ENCODE measurements at regions not wholly inside any gene's neighbourhood (a gene's known extent, or its start where the extent isn't known, plus 50 kb on each side); places are given as distances from the start of the nearest gene placed in this dataset.
"Not testable (repeated sequence)": the region's sequence is repeated elsewhere in the genome, so short reads cannot be mapped to it uniquely, and the experiment has no call there.

DNA sequence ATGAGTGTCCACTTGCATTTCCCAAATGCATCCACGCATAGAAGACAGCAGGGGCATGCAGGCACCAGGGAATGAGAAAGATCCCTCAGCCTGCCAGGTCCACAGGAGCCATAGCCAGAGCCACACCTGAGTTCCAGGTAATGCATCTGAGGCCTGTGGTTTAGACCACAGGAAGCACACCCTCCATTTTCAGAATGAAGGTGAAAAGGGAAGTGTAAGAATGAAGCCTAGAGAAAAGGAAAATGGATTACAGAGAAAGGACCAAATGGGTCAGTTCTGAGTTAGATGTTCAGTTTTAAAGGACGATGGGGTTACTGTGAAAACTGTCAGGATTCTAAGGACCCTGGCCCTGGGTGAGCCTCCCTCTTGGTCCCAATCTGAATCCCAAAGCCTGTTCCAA is 1283.2 kb downstream of the TMEM121 start:
- H3K4me1 Mint-ChIP-seq (ENCODE audit: unreplicated experiment): no peaks in the 10 kb centered on the region
- no peak overlapping the region for H3K27ac Mint-ChIP-seq (ENCODE audit: unreplicated experiment)
- no peaks in the 10 kb centered on the region for H3K27me3 Mint-ChIP-seq (ENCODE audit: unreplicated experiment)
- H3K36me3 Mint-ChIP-seq (ENCODE audit: unreplicated experiment): peaks cover 3% of the 10 kb centered on the region
- TF ChIP-seq, protein P1, sequence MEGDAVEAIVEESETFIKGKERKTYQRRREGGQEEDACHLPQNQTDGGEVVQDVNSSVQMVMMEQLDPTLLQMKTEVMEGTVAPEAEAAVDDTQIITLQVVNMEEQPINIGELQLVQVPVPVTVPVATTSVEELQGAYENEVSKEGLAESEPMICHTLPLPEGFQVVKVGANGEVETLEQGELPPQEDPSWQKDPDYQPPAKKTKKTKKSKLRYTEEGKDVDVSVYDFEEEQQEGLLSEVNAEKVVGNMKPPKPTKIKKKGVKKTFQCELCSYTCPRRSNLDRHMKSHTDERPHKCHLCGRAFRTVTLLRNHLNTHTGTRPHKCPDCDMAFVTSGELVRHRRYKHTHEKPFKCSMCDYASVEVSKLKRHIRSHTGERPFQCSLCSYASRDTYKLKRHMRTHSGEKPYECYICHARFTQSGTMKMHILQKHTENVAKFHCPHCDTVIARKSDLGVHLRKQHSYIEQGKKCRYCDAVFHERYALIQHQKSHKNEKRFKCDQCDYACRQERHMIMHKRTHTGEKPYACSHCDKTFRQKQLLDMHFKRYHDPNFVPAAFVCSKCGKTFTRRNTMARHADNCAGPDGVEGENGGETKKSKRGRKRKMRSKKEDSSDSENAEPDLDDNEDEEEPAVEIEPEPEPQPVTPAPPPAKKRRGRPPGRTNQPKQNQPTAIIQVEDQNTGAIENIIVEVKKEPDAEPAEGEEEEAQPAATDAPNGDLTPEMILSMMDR (IDR thresholded peaks at IDR 0.05): no peak
- DNase-seq (ENCODE audit: extremely low spot score, unreplicated experiment): no peak
- H3K9me3 Mint-ChIP-seq (ENCODE audit: unreplicated experiment): peaks cover 37% of the 10 kb centered on the region
- H3K4me3 Mint-ChIP-seq (ENCODE audit: unreplicated experiment): no peak overlapping the region

DNA sequence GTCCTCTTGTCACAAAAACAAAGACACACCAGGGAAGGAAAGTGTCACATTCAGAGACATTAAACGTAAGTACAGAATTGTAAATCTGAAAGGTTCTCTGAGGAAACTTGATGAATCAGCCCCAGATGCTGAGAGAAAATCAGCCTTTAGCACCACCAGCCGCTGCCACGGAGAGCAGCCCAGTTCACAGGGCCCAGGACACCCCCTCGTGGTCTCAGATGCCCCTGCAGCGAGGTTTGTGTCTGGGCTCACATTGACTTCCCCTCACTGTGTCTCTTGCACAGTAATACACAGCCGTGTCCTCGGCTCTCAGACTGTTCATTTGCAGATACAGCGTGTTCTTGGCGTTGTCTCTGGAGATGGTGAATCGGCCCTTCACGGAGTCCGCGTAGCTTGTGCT is 1283.8 kb downstream of the TMEM121 start:
- not testable (repeated sequence) for H3K4me3 Mint-ChIP-seq (ENCODE audit: unreplicated experiment); H3K36me3 Mint-ChIP-seq (ENCODE audit: unreplicated experiment); H3K4me1 Mint-ChIP-seq (ENCODE audit: unreplicated experiment); H3K27ac Mint-ChIP-seq (ENCODE audit: unreplicated experiment); H3K27me3 Mint-ChIP-seq (ENCODE audit: unreplicated experiment); DNase-seq (ENCODE audit: extremely low spot score, unreplicated experiment)
- peaks cover 37% of the 10 kb centered on the region for H3K9me3 Mint-ChIP-seq (ENCODE audit: unreplicated experiment)

DNA sequence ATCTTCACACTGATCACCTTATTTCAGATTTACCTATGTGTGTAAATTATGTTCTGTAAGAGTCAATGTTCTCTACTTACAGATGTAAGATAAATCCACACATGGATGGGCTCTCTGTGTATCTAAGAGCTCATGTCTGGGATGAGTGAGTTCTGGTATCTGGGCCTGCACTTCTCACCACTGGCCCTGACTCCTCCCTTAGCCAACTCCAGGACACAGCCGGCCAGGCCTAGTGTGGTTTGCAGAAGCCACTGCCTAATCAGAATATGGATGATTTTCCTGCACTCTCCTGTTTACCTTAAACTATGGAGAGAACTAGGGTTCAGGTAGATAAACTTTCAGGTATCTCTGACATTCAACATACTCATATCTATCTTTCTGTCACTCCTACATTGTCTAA is 1284.8 kb downstream of the TMEM121 start:
- Mint-ChIP-seq H3K4me1 (ENCODE audit: unreplicated experiment) (no peaks in the 10 kb centered on the region), H3K36me3 (ENCODE audit: unreplicated experiment) (peaks cover 3% of the 10 kb centered on the region), H3K9me3 (ENCODE audit: unreplicated experiment) (peaks cover 41% of the 10 kb centered on the region), H3K27me3 (ENCODE audit: unreplicated experiment) (no peaks in the 10 kb centered on the region), H3K27ac (ENCODE audit: unreplicated experiment) (no peak overlapping the region), H3K4me3 (ENCODE audit: unreplicated experiment) (no peak overlapping the region)
- no peak for DNase-seq (ENCODE audit: extremely low spot score, unreplicated experiment)
- TF ChIP-seq, protein P1 (IDR thresholded peaks at IDR 0.05): no peak

DNA sequence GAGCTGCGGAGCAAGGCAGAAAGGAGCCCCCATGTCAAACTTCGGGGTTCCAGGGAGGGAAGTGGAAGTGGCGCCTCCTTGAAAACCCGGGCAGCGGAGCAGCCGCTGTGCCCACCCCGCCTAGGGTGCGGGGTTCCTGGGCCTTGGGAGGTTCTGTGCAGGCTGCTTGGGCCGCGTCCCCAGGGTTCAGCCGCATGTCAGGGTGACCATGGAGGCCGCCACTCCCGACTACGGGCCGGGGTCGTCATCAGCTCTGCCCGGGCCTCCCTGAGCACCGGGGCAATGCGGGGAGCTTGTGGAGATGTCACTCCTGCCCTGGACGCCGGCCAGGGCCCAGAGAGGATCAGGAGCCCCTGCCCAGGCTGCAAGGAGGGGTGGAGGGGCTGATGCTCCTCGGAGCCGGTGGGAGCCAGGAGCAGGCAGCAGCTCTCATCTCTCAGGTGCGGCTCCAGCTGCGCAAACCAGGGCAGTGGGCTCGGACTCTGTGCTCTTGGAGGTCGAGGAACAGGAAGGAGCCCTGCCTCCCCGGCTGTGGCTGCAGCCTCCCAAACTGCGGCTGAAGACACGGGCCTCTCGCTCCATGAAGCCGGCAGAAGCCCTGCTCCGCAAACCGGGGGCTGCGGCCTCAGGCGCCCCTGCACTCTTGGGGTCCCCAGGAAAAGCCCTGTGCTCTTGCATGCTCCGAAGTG is 1286.5 kb downstream of the TMEM121 start:
- no peaks in the 10 kb centered on the region for H3K4me1 Mint-ChIP-seq (ENCODE audit: unreplicated experiment)
- H3K27me3 Mint-ChIP-seq (ENCODE audit: unreplicated experiment): no peaks in the 10 kb centered on the region
- H3K36me3 Mint-ChIP-seq (ENCODE audit: unreplicated experiment): peaks cover 3% of the 10 kb centered on the region
- H3K4me3 Mint-ChIP-seq (ENCODE audit: unreplicated experiment): no peak overlapping the region
- TF ChIP-seq, protein P1 (IDR thresholded peaks at IDR 0.05): no peak
- H3K27ac Mint-ChIP-seq (ENCODE audit: unreplicated experiment): no peak overlapping the region
- peaks cover 50% of the 10 kb centered on the region for H3K9me3 Mint-ChIP-seq (ENCODE audit: unreplicated experiment)
- DNase-seq (ENCODE audit: extremely low spot score, unreplicated experiment): no peak

DNA sequence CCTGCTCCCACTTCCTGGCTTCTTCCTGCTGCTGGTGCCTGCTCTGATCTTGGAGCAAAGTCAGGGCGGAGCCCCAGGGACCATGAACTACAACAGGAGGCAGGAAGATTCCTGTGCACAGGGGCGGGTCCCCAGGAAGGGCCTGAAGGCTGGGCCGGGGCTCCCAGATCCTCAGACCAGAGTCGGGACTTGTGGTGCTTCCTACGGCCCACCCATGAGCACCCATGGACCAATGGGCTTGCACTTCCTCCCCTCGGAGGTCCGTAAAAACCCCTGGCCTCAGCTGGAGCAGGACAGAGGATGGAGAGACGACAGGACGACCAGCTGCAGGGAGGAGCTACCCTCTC is 1287.1 kb downstream of the TMEM121 start:
- H3K4me1 Mint-ChIP-seq (ENCODE audit: unreplicated experiment): no peaks in the 10 kb centered on the region
- H3K27ac Mint-ChIP-seq (ENCODE audit: unreplicated experiment): no peak overlapping the region
- TF ChIP-seq, protein P1 (IDR thresholded peaks at IDR 0.05): no peak
- H3K4me3 Mint-ChIP-seq (ENCODE audit: unreplicated experiment): no peak overlapping the region
- H3K9me3 Mint-ChIP-seq (ENCODE audit: unreplicated experiment): peaks cover 45% of the 10 kb centered on the region
- no peaks in the 10 kb centered on the region for H3K27me3 Mint-ChIP-seq (ENCODE audit: unreplicated experiment)
- H3K36me3 Mint-ChIP-seq (ENCODE audit: unreplicated experiment): peaks cover 3% of the 10 kb centered on the region
- DNase-seq (ENCODE audit: extremely low spot score, unreplicated experiment): no peak

DNA sequence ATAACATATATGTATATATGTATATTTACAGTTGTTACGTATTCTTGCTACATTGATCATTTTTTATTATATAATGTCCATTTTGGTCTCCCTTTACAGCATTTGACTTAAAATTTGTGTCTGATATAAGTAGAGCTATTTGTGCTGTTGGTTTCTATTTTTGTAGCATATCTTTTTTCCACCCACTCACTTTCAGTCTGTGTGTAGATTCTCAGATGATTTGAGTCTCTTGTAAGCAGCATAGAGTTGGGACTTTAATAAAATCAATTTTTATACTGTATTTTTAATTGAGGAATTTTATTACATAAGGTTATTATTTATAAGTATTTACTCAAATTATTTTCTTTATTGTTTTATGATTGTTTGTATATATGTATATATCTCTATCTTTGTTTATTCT is 1293.7 kb downstream of the TMEM121 start:
- Mint-ChIP-seq H3K9me3 (ENCODE audit: unreplicated experiment) (peaks cover 29% of the 10 kb centered on the region), H3K27ac (ENCODE audit: unreplicated experiment) (no peak overlapping the region), H3K36me3 (ENCODE audit: unreplicated experiment) (no peaks in the 10 kb centered on the region), H3K27me3 (ENCODE audit: unreplicated experiment) (no peaks in the 10 kb centered on the region), H3K4me1 (ENCODE audit: unreplicated experiment) (no peaks in the 10 kb centered on the region), H3K4me3 (ENCODE audit: unreplicated experiment) (no peak overlapping the region)
- no peak for DNase-seq (ENCODE audit: extremely low spot score, unreplicated experiment)
- TF ChIP-seq, protein P1 (IDR thresholded peaks at IDR 0.05): no peak

Data from osteocyte (in vitro differentiated cells).